ENCODE measurements at regions not wholly inside any gene's neighbourhood (a gene's known extent, or its start where the extent isn't known, plus 50 kb on each side); places are given as distances from the start of the nearest gene placed in this dataset.

DNA sequence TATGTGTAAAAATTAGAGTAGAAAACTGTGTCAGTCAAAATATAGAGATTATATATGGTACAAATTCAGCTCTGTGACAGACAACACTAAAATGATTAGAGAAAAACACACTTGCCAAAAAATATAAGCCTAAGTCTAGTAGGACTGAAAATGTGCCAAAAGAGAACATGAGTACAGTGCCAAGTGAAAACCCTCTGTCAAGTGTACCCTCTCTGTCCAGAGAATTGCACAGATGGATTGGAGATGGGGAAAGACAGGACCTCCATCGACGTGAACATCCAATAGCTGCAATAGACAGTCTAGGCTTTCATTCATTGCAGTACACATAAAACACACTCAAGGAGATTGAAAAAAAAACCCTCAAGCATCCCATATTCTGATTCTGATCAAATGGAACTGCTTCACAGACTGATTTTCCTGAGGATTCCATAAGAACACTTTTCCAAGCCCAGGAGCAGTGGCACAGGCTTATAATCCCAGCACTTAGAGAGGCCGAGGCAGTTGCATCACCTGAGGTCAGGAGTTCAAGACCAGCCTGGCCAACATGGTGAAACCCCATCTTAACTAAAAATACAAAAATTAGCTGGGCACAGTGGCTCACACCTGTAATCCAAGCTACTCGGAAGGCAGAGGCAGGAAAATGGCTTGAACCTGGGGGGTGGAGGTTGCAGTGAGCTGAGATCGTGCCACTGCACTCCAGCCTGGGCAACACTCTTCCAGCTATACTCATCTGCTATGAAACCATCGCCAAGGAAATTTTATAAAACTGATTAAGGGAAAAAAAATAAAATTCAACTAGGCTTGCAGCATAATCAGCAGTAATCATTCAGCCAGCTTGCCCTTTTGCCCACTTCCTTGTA is 110.0 kb upstream of the TRIM24 start:
- TF ChIP-seq FOXP2 (optimal IDR thresholded peaks at IDR 0.05; ENCODE audit: control extremely low read depth, extremely low read length, insufficient read depth): no peak
- TF ChIP-seq EZH2 (IDR thresholded peaks at IDR 0.05): no peak
- no peak for TF ChIP-seq POLR2AphosphoS5 (IDR thresholded peaks at IDR 0.05; ENCODE audit: borderline replicate concordance, low read depth, low read length)
- no peak overlapping the region for H3K27ac ChIP-seq
- H3K9me3 ChIP-seq (ENCODE audit: low read depth, low read length): no peaks in the 10 kb centered on the region
- H3K9ac ChIP-seq (ENCODE audit: insufficient read length): no peak overlapping the region
- no peaks in the 10 kb centered on the region for H3K36me3 ChIP-seq (ENCODE audit: insufficient read depth, low read length)
- H3K4me3 ChIP-seq: no peak overlapping the region
- no peak for DNase-seq (ENCODE audit: low read depth, low spot score)

- TF ChIP-seq EZH2 (IDR thresholded peaks at IDR 0.05) (no peak), POLR2AphosphoS5 (IDR thresholded peaks at IDR 0.05; ENCODE audit: borderline replicate concordance, low read depth, low read length) (no peak), FOXP2 (optimal IDR thresholded peaks at IDR 0.05; ENCODE audit: control extremely low read depth, extremely low read length, insufficient read depth) (no peak)
- H3K36me3 ChIP-seq (ENCODE audit: insufficient read depth, low read length): no peaks in the 10 kb centered on the region
- no peak overlapping the region for H3K27ac ChIP-seq
- DNase-seq (ENCODE audit: low read depth, low spot score): no peak
- H3K9me3 ChIP-seq (ENCODE audit: low read depth, low read length): no peaks in the 10 kb centered on the region
- H3K4me3 ChIP-seq: no peak overlapping the region
- no peak overlapping the region for H3K9ac ChIP-seq (ENCODE audit: insufficient read length)
These were observed 109.2 kb upstream of the TRIM24 start for GRCh38 chr7:138350701-138351357.

GRCh38 chr7:138352570-138353461 is 107.2 kb upstream of the TRIM24 start:
- no peaks in the 10 kb centered on the region for H3K36me3 ChIP-seq (ENCODE audit: insufficient read depth, low read length)
- no peak for DNase-seq (ENCODE audit: low read depth, low spot score)
- H3K9me3 ChIP-seq (ENCODE audit: low read depth, low read length): no peaks in the 10 kb centered on the region
- H3K9ac ChIP-seq (ENCODE audit: insufficient read length): no peak overlapping the region
- TF ChIP-seq FOXP2 (optimal IDR thresholded peaks at IDR 0.05; ENCODE audit: control extremely low read depth, extremely low read length, insufficient read depth): no peak
- no peak for TF ChIP-seq EZH2 (IDR thresholded peaks at IDR 0.05)
- TF ChIP-seq POLR2AphosphoS5 (IDR thresholded peaks at IDR 0.05; ENCODE audit: borderline replicate concordance, low read depth, low read length): no peak
- no peak overlapping the region for H3K4me3 ChIP-seq
- no peak overlapping the region for H3K27ac ChIP-seq

GRCh38 chr7:138354066-138354465 is 106.0 kb upstream of the TRIM24 start:
- TF ChIP-seq EZH2 (IDR thresholded peaks at IDR 0.05) (no peak), FOXP2 (optimal IDR thresholded peaks at IDR 0.05; ENCODE audit: control extremely low read depth, extremely low read length, insufficient read depth) (no peak), POLR2AphosphoS5 (IDR thresholded peaks at IDR 0.05; ENCODE audit: borderline replicate concordance, low read depth, low read length) (no peak)
- Histone ChIP-seq H3K9me3 (ENCODE audit: low read depth, low read length) (no peaks in the 10 kb centered on the region), H3K27ac (no peak overlapping the region), H3K4me3 (no peak overlapping the region), H3K9ac (ENCODE audit: insufficient read length) (no peak overlapping the region), H3K36me3 (ENCODE audit: insufficient read depth, low read length) (no peaks in the 10 kb centered on the region)
- DNase-seq (ENCODE audit: low read depth, low spot score): no peak

DNA sequence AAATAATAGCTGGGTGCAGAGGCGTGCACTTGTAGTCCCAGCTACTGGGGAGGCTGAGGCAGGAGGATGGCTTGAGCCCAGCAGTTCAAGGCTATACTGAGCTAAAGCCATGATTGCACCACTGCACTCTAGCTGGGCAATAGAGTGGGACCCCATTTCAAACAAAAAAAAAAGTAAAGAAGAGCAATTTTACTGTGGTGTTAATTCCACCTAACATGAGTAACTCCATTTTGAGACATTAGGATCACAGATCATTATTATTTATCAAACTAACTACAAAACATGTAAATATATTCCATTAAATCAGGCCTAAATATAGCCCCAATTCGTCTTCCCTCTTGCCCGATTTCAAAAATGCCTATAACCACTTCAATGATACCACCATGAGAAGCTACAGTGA is 104.8 kb upstream of the TRIM24 start:
- no peaks in the 10 kb centered on the region for H3K9me3 ChIP-seq (ENCODE audit: low read depth, low read length)
- H3K4me3 ChIP-seq: no peak overlapping the region
- no peak overlapping the region for H3K27ac ChIP-seq
- DNase-seq (ENCODE audit: low read depth, low spot score): no peak
- H3K36me3 ChIP-seq (ENCODE audit: insufficient read depth, low read length): no peaks in the 10 kb centered on the region
- TF ChIP-seq EZH2 (IDR thresholded peaks at IDR 0.05) (no peak), POLR2AphosphoS5 (IDR thresholded peaks at IDR 0.05; ENCODE audit: borderline replicate concordance, low read depth, low read length) (no peak), FOXP2 (optimal IDR thresholded peaks at IDR 0.05; ENCODE audit: control extremely low read depth, extremely low read length, insufficient read depth) (no peak)
- H3K9ac ChIP-seq (ENCODE audit: insufficient read length): no peak overlapping the region

- Histone ChIP-seq H3K9me3 (ENCODE audit: low read depth, low read length) (no peaks in the 10 kb centered on the region), H3K27ac (no peak overlapping the region), H3K9ac (ENCODE audit: insufficient read length) (no peak overlapping the region), H3K36me3 (ENCODE audit: insufficient read depth, low read length) (no peaks in the 10 kb centered on the region), H3K4me3 (no peak overlapping the region)
- DNase-seq (ENCODE audit: low read depth, low spot score): no peak
- TF ChIP-seq FOXP2 (optimal IDR thresholded peaks at IDR 0.05; ENCODE audit: control extremely low read depth, extremely low read length, insufficient read depth): no peak
- no peak for TF ChIP-seq EZH2 (IDR thresholded peaks at IDR 0.05)
- no peak for TF ChIP-seq POLR2AphosphoS5 (IDR thresholded peaks at IDR 0.05; ENCODE audit: borderline replicate concordance, low read depth, low read length)
These were observed 101.2 kb upstream of the TRIM24 start for GRCh38 chr7:138358850-138359341.

- TF ChIP-seq EZH2 (IDR thresholded peaks at IDR 0.05) (no peak), FOXP2 (optimal IDR thresholded peaks at IDR 0.05; ENCODE audit: control extremely low read depth, extremely low read length, insufficient read depth) (no peak), POLR2AphosphoS5 (IDR thresholded peaks at IDR 0.05; ENCODE audit: borderline replicate concordance, low read depth, low read length) (no peak)
- H3K9ac ChIP-seq (ENCODE audit: insufficient read length): no peak overlapping the region
These were observed 100.0 kb upstream of the TRIM24 start for GRCh38 chr7:138359870-138360559.

More at GRCh38 chr7:138359870-138360559, 100.0 kb upstream of the TRIM24 start:
- H3K9me3 ChIP-seq (ENCODE audit: low read depth, low read length): no peaks in the 10 kb centered on the region
- H3K27ac ChIP-seq: no peak overlapping the region
- H3K4me3 ChIP-seq: no peak overlapping the region
- no peaks in the 10 kb centered on the region for H3K36me3 ChIP-seq (ENCODE audit: insufficient read depth, low read length)
- DNase-seq (ENCODE audit: low read depth, low spot score): no peak
